ENCODE measurements at regions not wholly inside any gene's neighbourhood (a gene's known extent, or its start where the extent isn't known, plus 50 kb on each side); places are given as distances from the start of the nearest gene placed in this dataset.

DNA sequence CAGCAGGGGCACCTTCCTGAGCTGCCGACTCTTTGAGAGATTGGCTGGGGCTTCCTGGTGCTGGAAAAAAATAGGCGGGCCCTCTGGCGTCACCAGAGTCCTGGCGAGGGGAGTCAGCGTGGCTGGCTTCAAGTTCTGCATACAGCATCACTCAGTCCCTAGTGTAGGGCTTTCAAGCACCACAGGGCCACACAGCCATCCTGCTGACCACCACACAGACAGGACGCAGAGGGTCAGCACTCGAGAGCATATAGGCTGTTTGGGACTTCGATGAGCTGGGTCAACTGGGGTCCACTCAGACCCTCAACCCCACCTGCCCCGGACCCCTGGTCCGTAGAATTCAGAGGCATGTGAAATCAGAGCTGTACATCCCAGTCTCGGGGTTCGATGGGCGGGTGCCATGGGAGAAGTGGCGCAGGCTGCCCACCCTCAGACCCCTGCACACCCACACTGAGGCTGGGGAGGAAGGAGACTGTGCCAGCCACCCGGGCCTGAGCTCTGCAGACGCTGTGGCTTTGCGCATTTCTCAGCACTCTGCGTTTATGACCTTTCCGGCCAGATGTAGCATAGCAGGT lies 1131.9 kb downstream of the BRD1 start:
- TF ChIP-seq, protein P1, sequence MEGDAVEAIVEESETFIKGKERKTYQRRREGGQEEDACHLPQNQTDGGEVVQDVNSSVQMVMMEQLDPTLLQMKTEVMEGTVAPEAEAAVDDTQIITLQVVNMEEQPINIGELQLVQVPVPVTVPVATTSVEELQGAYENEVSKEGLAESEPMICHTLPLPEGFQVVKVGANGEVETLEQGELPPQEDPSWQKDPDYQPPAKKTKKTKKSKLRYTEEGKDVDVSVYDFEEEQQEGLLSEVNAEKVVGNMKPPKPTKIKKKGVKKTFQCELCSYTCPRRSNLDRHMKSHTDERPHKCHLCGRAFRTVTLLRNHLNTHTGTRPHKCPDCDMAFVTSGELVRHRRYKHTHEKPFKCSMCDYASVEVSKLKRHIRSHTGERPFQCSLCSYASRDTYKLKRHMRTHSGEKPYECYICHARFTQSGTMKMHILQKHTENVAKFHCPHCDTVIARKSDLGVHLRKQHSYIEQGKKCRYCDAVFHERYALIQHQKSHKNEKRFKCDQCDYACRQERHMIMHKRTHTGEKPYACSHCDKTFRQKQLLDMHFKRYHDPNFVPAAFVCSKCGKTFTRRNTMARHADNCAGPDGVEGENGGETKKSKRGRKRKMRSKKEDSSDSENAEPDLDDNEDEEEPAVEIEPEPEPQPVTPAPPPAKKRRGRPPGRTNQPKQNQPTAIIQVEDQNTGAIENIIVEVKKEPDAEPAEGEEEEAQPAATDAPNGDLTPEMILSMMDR (IDR thresholded peaks at IDR 0.05; ENCODE audit: low read depth, low read length, poor library complexity, severe bottlenecking) = no peak
- no peak for TF ChIP-seq EZH2phosphoT487 (IDR thresholded peaks at IDR 0.05; ENCODE audit: borderline replicate concordance, low read length)
